Vagina (tissue), 2 donors: ENCODE measurements at regions not wholly inside any gene's neighbourhood (a gene's known extent, or its start where the extent isn't known, plus 50 kb on each side); places are given as distances from the start of the nearest gene placed in this dataset.

ENCODE experiments used
- DNase-seq, 2 donors: peaks; one replicate each; pipeline ENCODE4 v3.0.0-alpha.2; 2017; ENCODE audit errors: extremely low spot score in 2 of 2
- H3K27ac ChIP-seq: fragments of 200-600 bp; sonication (generic); one replicate; pipeline ENCODE4 v1.5.1; 2019
- H3K27me3 ChIP-seq: fragments of 200-600 bp; sonication (generic); one replicate; pipeline ENCODE4 v1.5.1; 2019
- H3K36me3 ChIP-seq, 2 donors: fragments of 200-600 bp; sonication (generic); one replicate each; pipeline ENCODE4 v1.5.1; 2017 to 2019
- H3K4me1 ChIP-seq: fragments of 200-600 bp; sonication (generic); one replicate; pipeline ENCODE4 v1.5.1; 2019
- H3K4me3 ChIP-seq, 2 donors: fragments of 200-600 bp; sonication (generic); 1 replicate in 1 of 2; 2 replicates in 1 of 2; pipeline ENCODE4 v1.5.1; 2016 to 2019
- H3K9me3 ChIP-seq: fragments of 200-600 bp; sonication (generic); one replicate; pipeline ENCODE4 v1.5.1; 2019
- CTCF ChIP-seq, 3 experiments: fragments of 450-650 bp in 2 of 3; fragments of 200-600 bp in 1 of 3; sonication (generic) in 1 of 3; IDR thresholded peaks; one replicate each; pipeline ENCODE4 v1.5.1; 2017 to 2019; ENCODE audit warnings: antibody characterized with exemption in 3 of 3, mild to moderate bottlenecking in 2 of 3, moderate library complexity in 2 of 3
- POLR2A ChIP-seq, 2 donors: fragments of 450-650 bp; IDR thresholded peaks; one replicate each; pipeline ENCODE4 v1.6.1; 2017; ENCODE audit warnings: antibody characterized with exemption in 2 of 2, mild to moderate bottlenecking in 2 of 2, moderate library complexity in 2 of 2
- POLR2AphosphoS5 ChIP-seq, 2 donors: sonication (generic); formaldehyde crosslinking; IDR thresholded peaks; one replicate each; pipeline ENCODE4 v1.9.0; 2017; ENCODE audit warnings: antibody characterized with exemption in 2 of 2, mild to moderate bottlenecking in 2 of 2, low read depth in 1 of 2; ENCODE audit not compliant: insufficient read depth in 1 of 2
- intact Hi-C: fragments of 100-400 bp; cut with DNase I; formaldehyde crosslinking; loops from one replicate; pipeline ENCODE4 v1.15.1; 2023

DNA sequence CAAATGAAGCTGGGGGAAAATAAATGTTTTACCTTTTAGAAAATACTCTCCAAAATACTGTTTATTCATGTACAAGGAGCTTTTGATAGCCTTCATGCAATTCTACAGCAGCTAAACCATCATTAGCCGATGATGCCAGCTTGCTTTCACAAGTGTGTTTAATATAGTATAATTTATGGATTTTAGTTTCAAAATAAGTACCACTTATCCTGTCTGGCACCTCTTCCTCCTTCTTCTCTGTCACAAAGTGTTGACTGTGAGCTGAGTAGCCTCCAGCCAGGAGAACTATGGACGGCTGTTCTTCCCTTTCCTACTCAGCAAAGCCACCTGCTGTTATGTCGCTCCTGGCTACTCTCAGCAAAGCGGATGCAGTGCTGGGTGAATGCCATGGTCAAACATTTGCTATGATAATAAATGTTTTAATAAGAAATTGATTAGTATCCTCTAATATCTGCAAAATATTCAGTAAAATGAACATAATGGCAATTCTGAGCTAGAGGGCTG, 238.2 kb downstream of the LIG4 start:
- Histone ChIP-seq H3K4me1 (no peaks in the 10 kb centered on the region), H3K4me3 (no peak overlapping the region), H3K36me3 (no peaks in the 10 kb centered on the region), H3K27ac (no peak overlapping the region), H3K27me3 (no peaks in the 10 kb centered on the region), H3K9me3 (no peaks in the 10 kb centered on the region)
- DNase-seq, result no peak
- intact Hi-C loops, result no loop called here
- no peak for TF ChIP-seq CTCF (IDR thresholded peaks at IDR 0.05)
- no peak for TF ChIP-seq POLR2A (IDR thresholded peaks at IDR 0.05)
- no peak for TF ChIP-seq POLR2AphosphoS5 (IDR thresholded peaks at IDR 0.05; ENCODE audit: insufficient read depth in 1 of 2, low read depth in 1 of 2)

DNA sequence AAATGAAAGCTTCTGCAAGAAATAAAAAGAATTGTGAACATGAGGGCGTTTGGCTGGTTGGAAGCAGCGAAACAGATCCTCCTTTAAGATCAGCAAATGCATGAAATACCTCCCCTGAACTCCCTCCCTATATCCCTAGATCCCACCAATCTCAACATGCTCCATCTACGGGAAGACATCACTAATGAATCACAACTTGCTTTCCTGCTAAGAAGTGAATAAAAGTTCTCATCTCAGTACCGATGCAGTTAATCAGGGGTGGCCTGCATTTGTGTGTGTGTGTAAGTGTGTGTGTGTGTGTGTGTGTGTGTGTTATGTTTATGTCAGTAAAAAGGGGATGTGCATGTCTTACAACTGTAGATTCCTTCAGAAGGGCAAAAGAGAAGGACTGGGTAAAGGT, 238.7 kb downstream of the LIG4 start:
- H3K9me3 ChIP-seq, result no peaks in the 10 kb centered on the region
- H3K4me1 ChIP-seq, result no peaks in the 10 kb centered on the region
- intact Hi-C loops, result no loop called here
- no peaks in the 10 kb centered on the region for H3K36me3 ChIP-seq
- H3K4me3 ChIP-seq, result no peak overlapping the region
- H3K27ac ChIP-seq, result no peak overlapping the region
- no peak for TF ChIP-seq POLR2AphosphoS5 (IDR thresholded peaks at IDR 0.05; ENCODE audit: insufficient read depth in 1 of 2, low read depth in 1 of 2)
- TF ChIP-seq POLR2A (IDR thresholded peaks at IDR 0.05), result no peak
- no peak for TF ChIP-seq CTCF (IDR thresholded peaks at IDR 0.05)
- H3K27me3 ChIP-seq, result no peaks in the 10 kb centered on the region
- no peak for DNase-seq

DNA sequence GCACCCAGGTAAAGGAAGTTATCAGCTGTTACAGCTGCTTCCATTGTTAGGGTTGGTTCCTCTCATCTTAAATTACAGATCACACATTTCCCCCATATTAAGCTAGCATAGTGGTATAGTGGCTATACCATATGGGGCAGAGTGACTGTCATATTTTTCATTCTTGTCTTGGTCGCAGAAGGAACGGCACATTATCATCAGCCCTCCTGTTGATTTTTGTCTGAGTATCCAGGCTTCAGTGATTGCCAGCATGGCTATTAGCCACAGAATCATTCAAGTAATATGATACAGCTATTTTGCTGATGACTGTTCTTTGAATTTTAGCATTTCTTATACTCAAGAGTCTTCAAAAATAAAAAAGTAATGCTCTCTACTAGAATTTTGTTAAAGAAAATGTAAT, 240.9 kb downstream of the LIG4 start:
- Histone ChIP-seq H3K36me3 (no peaks in the 10 kb centered on the region), H3K4me3 (no peak overlapping the region), H3K27me3 (no peaks in the 10 kb centered on the region), H3K27ac (no peak overlapping the region), H3K9me3 (no peaks in the 10 kb centered on the region), H3K4me1 (no peaks in the 10 kb centered on the region)
- TF ChIP-seq POLR2A (IDR thresholded peaks at IDR 0.05) (no peak), CTCF (IDR thresholded peaks at IDR 0.05) (no peak), POLR2AphosphoS5 (IDR thresholded peaks at IDR 0.05; ENCODE audit: insufficient read depth in 1 of 2, low read depth in 1 of 2) (no peak)
- intact Hi-C loops, result no loop called here
- DNase-seq, result no peak

GRCh38 chr13:107969546-107969945, 245.8 kb downstream of the LIG4 start:
- Histone ChIP-seq H3K27me3 (no peaks in the 10 kb centered on the region), H3K27ac (no peak overlapping the region), H3K9me3 (no peaks in the 10 kb centered on the region), H3K4me3 (no peak overlapping the region), H3K4me1 (no peaks in the 10 kb centered on the region), H3K36me3 (no peaks in the 10 kb centered on the region)
- TF ChIP-seq POLR2A (IDR thresholded peaks at IDR 0.05) (no peak), CTCF (IDR thresholded peaks at IDR 0.05) (no peak), POLR2AphosphoS5 (IDR thresholded peaks at IDR 0.05; ENCODE audit: insufficient read depth in 1 of 2, low read depth in 1 of 2) (no peak)
- no peak for DNase-seq
- intact Hi-C loops, result no loop called here

DNA sequence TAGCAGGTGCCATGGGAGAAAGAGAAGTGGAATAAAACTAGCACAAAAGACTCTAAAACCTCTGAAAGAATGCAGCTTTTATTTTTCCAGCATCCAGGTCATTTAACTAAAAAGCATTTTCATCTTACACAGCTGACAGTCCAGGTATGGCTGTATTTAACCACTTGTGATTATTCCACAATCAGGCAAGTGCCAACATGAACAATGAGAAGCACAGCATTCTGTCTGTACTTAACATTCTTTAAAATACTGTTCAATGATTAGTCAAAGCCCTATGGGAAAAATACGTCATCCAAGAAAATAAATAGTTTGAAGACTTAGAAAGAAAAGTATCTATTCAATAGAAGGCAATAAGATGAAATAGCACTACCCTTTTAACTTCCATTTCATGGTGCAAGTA, 246.9 kb downstream of the LIG4 start:
- Histone ChIP-seq H3K27me3 (no peaks in the 10 kb centered on the region), H3K4me3 (no peak overlapping the region), H3K27ac (no peak overlapping the region), H3K36me3 (no peaks in the 10 kb centered on the region), H3K4me1 (no peaks in the 10 kb centered on the region), H3K9me3 (no peaks in the 10 kb centered on the region)
- TF ChIP-seq POLR2A (IDR thresholded peaks at IDR 0.05) (no peak), POLR2AphosphoS5 (IDR thresholded peaks at IDR 0.05; ENCODE audit: insufficient read depth in 1 of 2, low read depth in 1 of 2) (no peak), CTCF (IDR thresholded peaks at IDR 0.05) (no peak)
- DNase-seq, result no peak
- intact Hi-C loops, result no loop called here
